GM12892 (cell line): ENCODE measurements at regions not wholly inside any gene's neighbourhood (a gene's known extent, or its start where the extent isn't known, plus 50 kb on each side); places are given as distances from the start of the nearest gene placed in this dataset.
"Not testable (repeated sequence)": the region's sequence is repeated elsewhere in the genome, so short reads cannot be mapped to it uniquely, and the experiment has no call there.

Source experiments
- POLR2A ChIP-seq: IDR thresholded peaks from 2 replicates; pipeline ENCODE4 v1.6.1; 2011; ENCODE audit warnings: low read depth, low read length, control low read depth
- POLR2AphosphoS5 ChIP-seq: IDR thresholded peaks from 2 replicates; pipeline ENCODE4 v1.6.1; 2011; ENCODE audit warnings: low read depth, low read length, control low read depth
- TAF1 ChIP-seq: IDR thresholded peaks from 2 replicates; pipeline ENCODE4 v1.6.1; 2011; ENCODE audit warnings: low read depth, mild to moderate bottlenecking, control low read depth, low read length, borderline replicate concordance

DNA sequence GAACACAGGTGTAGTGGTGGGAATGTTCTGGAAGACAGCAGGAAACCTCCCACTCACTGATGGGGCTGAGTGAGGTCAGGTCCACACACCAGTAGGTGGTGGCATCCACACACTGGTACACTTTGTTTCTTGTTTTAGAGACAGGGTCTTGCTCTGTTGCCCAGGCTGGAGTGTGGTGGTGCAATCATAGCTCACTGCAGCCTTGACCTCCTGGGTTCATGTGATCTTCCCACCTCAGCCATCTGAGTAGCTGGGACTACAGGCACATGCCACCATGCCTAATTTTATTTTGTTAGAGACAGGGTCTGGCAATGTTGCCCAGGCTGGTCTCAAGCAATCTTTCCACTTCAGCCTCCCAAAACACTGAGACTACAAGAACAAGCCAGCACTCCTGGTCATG lies 140.9 kb downstream of the TBC1D2B start:
- not testable (repeated sequence) for TF ChIP-seq TAF1, POLR2AphosphoS5, POLR2A
